Hepatocyte (in vitro differentiated cells): ENCODE measurements at regions not wholly inside any gene's neighbourhood (a gene's known extent, or its start where the extent isn't known, plus 50 kb on each side); places are given as distances from the start of the nearest gene placed in this dataset.

Source experiments
- EZH2 ChIP-seq: fragments of 200-600 bp; sonication (generic); IDR thresholded peaks from 2 replicates; pipeline ENCODE4 v1.6.1; 2016; ENCODE audit warnings: antibody characterized with exemption, mild to moderate bottlenecking, borderline replicate concordance
- EZH2phosphoT487 ChIP-seq: fragments of 200-600 bp; sonication (generic); IDR thresholded peaks from one replicate; pipeline ENCODE4 v1.6.1; 2018; ENCODE audit warnings: antibody characterized with exemption, mild to moderate bottlenecking, low read depth, moderate library complexity; ENCODE audit not compliant: unreplicated experiment, severe bottlenecking
- TF ChIP-seq, protein P1 (sequence below): fragments of 200-600 bp; sonication (generic); IDR thresholded peaks from 2 replicates; pipeline ENCODE4 v1.5.1; 2016; ENCODE audit warnings: antibody characterized with exemption, mild to moderate bottlenecking; ENCODE audit not compliant: poor library complexity

- TF ChIP-seq, protein P1, sequence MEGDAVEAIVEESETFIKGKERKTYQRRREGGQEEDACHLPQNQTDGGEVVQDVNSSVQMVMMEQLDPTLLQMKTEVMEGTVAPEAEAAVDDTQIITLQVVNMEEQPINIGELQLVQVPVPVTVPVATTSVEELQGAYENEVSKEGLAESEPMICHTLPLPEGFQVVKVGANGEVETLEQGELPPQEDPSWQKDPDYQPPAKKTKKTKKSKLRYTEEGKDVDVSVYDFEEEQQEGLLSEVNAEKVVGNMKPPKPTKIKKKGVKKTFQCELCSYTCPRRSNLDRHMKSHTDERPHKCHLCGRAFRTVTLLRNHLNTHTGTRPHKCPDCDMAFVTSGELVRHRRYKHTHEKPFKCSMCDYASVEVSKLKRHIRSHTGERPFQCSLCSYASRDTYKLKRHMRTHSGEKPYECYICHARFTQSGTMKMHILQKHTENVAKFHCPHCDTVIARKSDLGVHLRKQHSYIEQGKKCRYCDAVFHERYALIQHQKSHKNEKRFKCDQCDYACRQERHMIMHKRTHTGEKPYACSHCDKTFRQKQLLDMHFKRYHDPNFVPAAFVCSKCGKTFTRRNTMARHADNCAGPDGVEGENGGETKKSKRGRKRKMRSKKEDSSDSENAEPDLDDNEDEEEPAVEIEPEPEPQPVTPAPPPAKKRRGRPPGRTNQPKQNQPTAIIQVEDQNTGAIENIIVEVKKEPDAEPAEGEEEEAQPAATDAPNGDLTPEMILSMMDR, result no peak
- TF ChIP-seq EZH2phosphoT487 (no peak), EZH2 (no peak)
Observed at GRCh38 chr4:45323453-45324058, 597.2 kb upstream of the GNPDA2 start.
